Fibroblast of pulmonary artery (primary cell): ENCODE measurements at regions not wholly inside any gene's neighbourhood (a gene's known extent, or its start where the extent isn't known, plus 50 kb on each side); places are given as distances from the start of the nearest gene placed in this dataset.
"Not testable (repeated sequence)": the region's sequence is repeated elsewhere in the genome, so short reads cannot be mapped to it uniquely, and the experiment has no call there.

Experiments
- DNase-seq: peaks from one replicate; pipeline ENCODE4 v3.0.0-alpha.2; 2010; ENCODE audit warnings: low read depth
- H3K4me3 ChIP-seq: replicated peaks from 2 replicates; pipeline ENCODE4 v1.5.1; 2011; ENCODE audit warnings: low read depth, mild to moderate bottlenecking, control low read depth, low read length, moderate library complexity
- CTCF ChIP-seq: IDR thresholded peaks from 2 replicates; pipeline ENCODE4 v1.5.1; 2011; ENCODE audit warnings: mild to moderate bottlenecking, control low read depth, low read length, inconsistent platforms; ENCODE audit errors: missing control alignments

- no peak for DNase-seq
- TF ChIP-seq CTCF, result no peak
Observed at GRCh38 chr12:102344691-102345090, 135.7 kb downstream of the IGF1 start.

GRCh38 chr12:102343361-102344121 lies 136.8 kb downstream of the IGF1 start:
- no peak for TF ChIP-seq CTCF
- H3K4me3 ChIP-seq, result no peak overlapping the region
- peak; percentile 33 for DNase-seq

More at GRCh38 chr12:102344691-102345090, 135.7 kb downstream of the IGF1 start:
- H3K4me3 ChIP-seq, result no peak overlapping the region

DNA sequence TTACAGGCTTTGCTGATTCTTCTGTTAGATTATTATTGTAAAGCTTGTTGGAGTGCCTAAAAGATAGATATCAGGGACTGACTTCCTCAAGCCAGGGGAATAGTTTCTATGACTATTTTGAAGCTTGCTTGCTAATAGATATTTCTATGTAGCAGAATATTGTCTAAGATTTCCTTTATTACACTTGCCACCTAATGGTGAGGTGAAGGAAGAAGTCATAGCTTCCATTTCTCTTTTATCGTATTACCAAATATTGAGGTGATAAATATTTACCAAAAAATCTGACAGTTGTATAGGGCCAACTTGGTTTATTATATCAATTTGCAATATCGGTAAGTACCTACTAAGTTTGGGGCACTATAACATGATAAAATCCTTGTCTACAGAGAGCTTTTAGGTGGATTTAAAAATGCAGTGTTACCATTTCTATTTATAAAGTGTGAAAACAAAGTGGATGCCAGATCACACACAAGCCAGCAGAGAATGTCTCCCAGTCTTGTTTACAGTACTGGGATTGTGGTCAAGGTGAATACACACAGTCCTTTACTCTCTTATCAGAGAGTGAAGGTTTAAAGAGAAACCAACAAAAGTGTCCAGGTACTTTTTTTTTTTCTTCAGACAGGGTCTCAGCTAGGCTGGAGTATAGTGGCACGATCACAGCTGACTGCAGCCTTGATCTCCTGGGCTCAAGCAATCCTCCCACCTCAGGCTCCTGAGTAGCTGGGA lies 137.9 kb downstream of the IGF1 start:
- no peak overlapping the region for H3K4me3 ChIP-seq
- no peak for DNase-seq
- no peak for TF ChIP-seq CTCF

DNA sequence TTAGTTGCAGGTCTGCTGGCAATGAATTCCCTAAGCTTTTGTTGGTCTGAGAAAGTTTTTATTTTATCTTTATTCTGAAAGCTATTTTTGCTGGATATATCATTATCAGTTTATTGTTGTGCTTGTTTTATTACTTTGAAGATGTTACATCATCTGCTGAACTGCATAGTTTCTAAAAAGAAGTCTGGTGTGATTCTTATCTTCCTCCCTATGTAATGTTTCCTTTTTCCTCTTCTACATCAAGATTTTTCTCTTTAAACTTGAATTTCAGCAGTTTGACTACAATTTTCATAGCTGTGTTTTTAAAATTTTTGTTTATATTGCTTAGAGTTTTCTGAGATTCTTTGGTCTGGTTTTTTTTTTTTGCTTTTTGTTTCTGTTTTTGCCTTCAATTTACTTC lies 137.1 kb upstream of the PMCH start:
- TF ChIP-seq CTCF, result no peak
- H3K4me3 ChIP-seq, result no peak overlapping the region
- no peak for DNase-seq

- DNase-seq, result no peak
- H3K4me3 ChIP-seq, result no peak overlapping the region
- no peak for TF ChIP-seq CTCF
Observed at GRCh38 chr12:102331419-102331818, 133.8 kb upstream of the PMCH start.

GRCh38 chr12:102329883-102330282 lies 132.2 kb upstream of the PMCH start:
- no peak for TF ChIP-seq CTCF

GRCh38 chr12:102326982-102327381 lies 129.3 kb upstream of the PMCH start:
- DNase-seq, result no peak
- no peak for TF ChIP-seq CTCF
- H3K4me3 ChIP-seq, result no peak overlapping the region

More at GRCh38 chr12:102329883-102330282, 132.2 kb upstream of the PMCH start:
- DNase-seq, result no peak
- no peak overlapping the region for H3K4me3 ChIP-seq

- DNase-seq, H3K4me3 ChIP-seq: not testable (repeated sequence)
Observed at GRCh38 chr12:102325108-102325507, 127.5 kb upstream of the PMCH start.
